ENCODE measurements at regions not wholly inside any gene's neighbourhood (a gene's known extent, or its start where the extent isn't known, plus 50 kb on each side); places are given as distances from the start of the nearest gene placed in this dataset.

GRCh38 chr16:60200161-60200560 lies 1466.0 kb upstream of the GOT2 start:
- DNase-seq (no peak), ATAC-seq (no peak)
- no peaks in the 10 kb centered on the region for H3K27me3 ChIP-seq
- intact Hi-C loops (cut with DNase I) = no loop called here
- H3K27ac ChIP-seq = no peak overlapping the region
- H3K4me3 ChIP-seq = no peak overlapping the region
- TF ChIP-seq CTCF (IDR thresholded peaks at IDR 0.05) = no peak
- TF ChIP-seq POLR2A (IDR thresholded peaks at IDR 0.05) = no peak
- WGBS, 2 donors = 73% methylated on average over 6 of the region's 6 CpGs
- no peaks in the 10 kb centered on the region for H3K4me1 ChIP-seq
- H3K36me3 ChIP-seq (replicated peaks in 1 of 2; ENCODE audit: insufficient read depth in 1 of 2, low read depth in 2 of 2) = no peaks in the 10 kb centered on the region
- no peaks in the 10 kb centered on the region for H3K9me3 ChIP-seq

DNA sequence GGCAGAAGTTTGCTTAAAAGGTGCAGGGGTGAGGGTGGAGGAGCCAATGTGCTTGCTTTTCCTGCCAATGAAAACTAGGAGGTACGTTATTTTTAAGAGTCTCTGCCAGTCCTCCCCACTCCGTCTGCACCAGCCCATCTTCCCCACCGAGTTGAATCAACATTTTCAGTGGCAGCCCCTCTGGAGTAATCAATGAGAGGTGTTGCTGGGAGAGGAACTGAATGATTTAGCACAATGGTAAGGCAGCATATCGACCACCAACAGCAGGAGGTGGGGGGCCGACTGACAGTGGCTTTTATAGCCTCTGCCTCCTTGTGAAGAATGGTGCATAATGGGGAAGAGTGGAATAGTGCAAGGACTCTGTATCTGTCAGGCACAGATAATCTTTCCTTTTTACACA lies 1465.0 kb upstream of the GOT2 start:
- H3K27ac ChIP-seq = no peak overlapping the region
- no peak for ATAC-seq
- H3K4me1 ChIP-seq = no peaks in the 10 kb centered on the region
- H3K4me3 ChIP-seq = no peak overlapping the region
- no peak for TF ChIP-seq CTCF (IDR thresholded peaks at IDR 0.05)
- TF ChIP-seq POLR2A (IDR thresholded peaks at IDR 0.05) = no peak
- no peak for DNase-seq
- 18 to 21% methylated on average over 5 of the region's 5 CpGs for WGBS, 2 donors
- H3K36me3 ChIP-seq (replicated peaks in 1 of 2; ENCODE audit: insufficient read depth in 1 of 2, low read depth in 2 of 2) = no peaks in the 10 kb centered on the region
- intact Hi-C loops (cut with DNase I) = no loop called here
- H3K9me3 ChIP-seq = no peaks in the 10 kb centered on the region
- H3K27me3 ChIP-seq = no peaks in the 10 kb centered on the region

GRCh38 chr16:60181536-60181935 lies 1447.4 kb upstream of the GOT2 start:
- no peak overlapping the region for H3K27ac ChIP-seq
- no peaks in the 10 kb centered on the region for H3K36me3 ChIP-seq (replicated peaks in 1 of 2; ENCODE audit: insufficient read depth in 1 of 2, low read depth in 2 of 2)
- TF ChIP-seq CTCF (IDR thresholded peaks at IDR 0.05) (no peak), POLR2A (IDR thresholded peaks at IDR 0.05) (no peak)
- no peak for ATAC-seq
- no peaks in the 10 kb centered on the region for H3K4me1 ChIP-seq
- no peaks in the 10 kb centered on the region for H3K27me3 ChIP-seq
- intact Hi-C loops (cut with DNase I) = no loop called here
- H3K9me3 ChIP-seq = no peaks in the 10 kb centered on the region
- 26 to 41% methylated on average over 2 of the region's 2 CpGs for WGBS, 2 donors
- DNase-seq = no peak
- no peak overlapping the region for H3K4me3 ChIP-seq

DNA sequence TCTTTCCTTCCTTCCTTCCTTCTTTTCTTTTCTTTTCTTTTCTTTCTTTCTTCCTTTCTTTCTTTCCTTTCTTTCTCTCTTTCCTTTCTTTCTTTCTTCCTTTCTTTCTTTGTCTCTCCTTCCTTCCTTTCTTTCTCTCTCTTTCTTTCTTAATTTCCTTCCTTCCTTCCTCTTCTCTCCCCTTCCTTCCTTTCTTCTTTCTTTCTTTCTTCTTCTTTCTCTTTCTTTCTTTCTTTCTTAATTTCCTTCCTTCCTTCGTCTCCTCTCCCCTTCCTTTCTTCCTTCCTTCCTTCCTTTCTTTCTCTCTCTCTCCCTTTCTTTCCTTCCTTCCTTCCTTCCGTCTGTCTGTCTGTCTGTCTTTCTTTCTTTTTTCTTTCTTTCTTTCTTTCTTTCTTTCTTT lies 1446.5 kb upstream of the GOT2 start:
- TF ChIP-seq POLR2A (IDR thresholded peaks at IDR 0.05) = no peak
- TF ChIP-seq CTCF (IDR thresholded peaks at IDR 0.05) = no peak
- no peak for ATAC-seq
- WGBS, 2 donors = 40 to 41% methylated on average over 2 of the region's 2 CpGs
- no peak overlapping the region for H3K27ac ChIP-seq
- no peaks in the 10 kb centered on the region for H3K36me3 ChIP-seq (replicated peaks in 1 of 2; ENCODE audit: insufficient read depth in 1 of 2, low read depth in 2 of 2)
- no peak for DNase-seq
- intact Hi-C loops (cut with DNase I) = no loop called here
- H3K9me3 ChIP-seq = no peaks in the 10 kb centered on the region
- no peaks in the 10 kb centered on the region for H3K4me1 ChIP-seq
- no peaks in the 10 kb centered on the region for H3K27me3 ChIP-seq
- H3K4me3 ChIP-seq = no peak overlapping the region

DNA sequence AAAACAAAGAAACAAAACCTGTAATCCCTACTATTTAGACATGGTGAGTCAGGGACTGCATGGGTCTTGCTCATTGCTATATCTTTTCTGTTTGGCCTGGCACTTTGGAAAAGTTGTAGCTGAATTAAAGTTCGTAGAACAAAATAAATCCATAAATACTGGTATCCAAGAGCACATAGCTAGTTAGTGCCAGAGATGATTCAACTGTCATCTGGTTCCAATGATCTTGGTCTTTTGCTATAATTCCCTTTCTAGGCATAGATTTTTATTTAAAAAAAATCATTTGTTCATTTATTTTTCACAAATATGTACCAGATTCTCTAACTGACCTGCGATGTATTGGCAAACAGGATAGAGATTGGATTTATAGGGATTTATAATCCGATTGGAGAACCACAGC lies 1436.1 kb upstream of the GOT2 start:
- H3K4me3 ChIP-seq = no peak overlapping the region
- intact Hi-C loops (cut with DNase I) = no loop called here
- DNase-seq (no peak), ATAC-seq (no peak)
- H3K36me3 ChIP-seq (replicated peaks in 1 of 2; ENCODE audit: insufficient read depth in 1 of 2, low read depth in 2 of 2) = no peaks in the 10 kb centered on the region
- H3K4me1 ChIP-seq = no peaks in the 10 kb centered on the region
- H3K27me3 ChIP-seq = no peaks in the 10 kb centered on the region
- TF ChIP-seq POLR2A (IDR thresholded peaks at IDR 0.05) (no peak), CTCF (IDR thresholded peaks at IDR 0.05) (no peak)
- no peak overlapping the region for H3K27ac ChIP-seq
- H3K9me3 ChIP-seq = no peaks in the 10 kb centered on the region
- WGBS, 2 donors = 41 to 60% methylated on average over 3 of the region's 3 CpGs
